GM12878 (cell line): ENCODE measurements at regions not wholly inside any gene's neighbourhood (a gene's known extent, or its start where the extent isn't known, plus 50 kb on each side); places are given as distances from the start of the nearest gene placed in this dataset.
A peak's percentile ranks its signal among the peaks of the same experiment; 100 is the strongest.

Source experiments
- ATAC-seq: fragments of 200-7000 bp; cut with Tn5 transposase; 3 replicates; pipeline ENCODE4 v1.9.1; 2020; ENCODE audit warnings: mild to moderate bottlenecking, moderate library complexity
- BruUV-seq: library from RNA; stranded (reverse); fragments of 400-500 nt; replicated peaks from 2 replicates; lab custom pipeline; 2021; lab: Mats Ljungman, UMichigan
- CTCF ChIA-PET: fragments of 300-600 bp; sonication (Branson Sonifier 250); formaldehyde crosslinking; extraction: SDS; loops from one replicate; lab custom pipeline; 2021; ENCODE audit warnings: inconsistent platforms; lab: Yijun Ruan, JAX
- POLR2A ChIA-PET: fragments of 350-600 bp; formaldehyde crosslinking; extraction: SDS; loops from one replicate; lab custom pipeline; 2021; ENCODE audit warnings: inconsistent platforms; lab: Charles Lee
- RAD21 ChIA-PET: fragments of 300-600 bp; sonication (Branson Sonifier 250); formaldehyde crosslinking; loops from one replicate; lab custom pipeline; 2023; ENCODE audit warnings: antibody characterized with exemption; ENCODE audit not compliant: unreplicated experiment; lab: Charles Lee
- SMC1A ChIA-PET: fragments of 300-600 bp; sonication (Branson Sonifier 250); formaldehyde crosslinking; loops from one replicate; lab custom pipeline; 2023; ENCODE audit not compliant: unreplicated experiment, uncharacterized antibody; lab: Charles Lee
- DNase-seq: peaks from one replicate; pipeline ENCODE4 v3.0.0-alpha.2; 2011; ENCODE audit warnings: low read depth, low spot score
- FAIRE-seq: peaks from 3 replicates; lab custom pipeline; 2011; peaks lifted over from hg19 to GRCh38; lab: Jason Lieb, UNC
- H2AFZ ChIP-seq: 2 replicates; pipeline ENCODE4 v1.6.0; 2011; ENCODE audit warnings: low read depth, low read length, control low read depth; ENCODE audit not compliant: control insufficient read depth
- H3K27ac ChIP-seq: 2 replicates; pipeline ENCODE4 v1.5.1; 2011; ENCODE audit warnings: control low read depth; ENCODE audit not compliant: control insufficient read depth, insufficient read depth
- H3K27me3 ChIP-seq, 2 experiments: replicated peaks in 1 of 2; 2 replicates each; pipeline versions ENCODE4 v1.6.0 to v1.6.1; 2011; ENCODE audit warnings: low read length in 1 of 2; ENCODE audit not compliant: control insufficient read depth in 2 of 2, insufficient read depth in 2 of 2
- H3K36me3 ChIP-seq, 2 experiments: 2 replicates each; pipeline ENCODE4 v1.5.1; 2011; ENCODE audit warnings: low read length in 1 of 2; ENCODE audit not compliant: control insufficient read depth in 2 of 2, insufficient read depth in 2 of 2
- H3K4me1 ChIP-seq: 2 replicates; pipeline ENCODE4 v1.6.1; 2011; ENCODE audit warnings: mild to moderate bottlenecking, low read length, moderate library complexity, mixed read lengths; ENCODE audit not compliant: control insufficient read depth, insufficient read depth
- H3K4me2 ChIP-seq: 2 replicates; pipeline ENCODE4 v1.6.0; 2011; ENCODE audit warnings: control low read depth; ENCODE audit not compliant: control insufficient read depth, insufficient read depth
- H3K4me3 ChIP-seq: fragments of 200-600 bp; sonication (generic); 2 replicates; pipeline ENCODE4 v1.5.1; 2016
- H3K79me2 ChIP-seq: 2 replicates; pipeline ENCODE4 v1.6.0; 2011; ENCODE audit warnings: low read length; ENCODE audit not compliant: control insufficient read depth, insufficient read depth
- H3K9ac ChIP-seq: 2 replicates; pipeline ENCODE4 v1.8.0; 2011; ENCODE audit warnings: low read length, control low read depth, mixed read lengths; ENCODE audit not compliant: control insufficient read depth, insufficient read depth
- H3K9me3 ChIP-seq: replicated peaks from 3 replicates; pipeline ENCODE4 v1.5.1; 2011; ENCODE audit warnings: mild to moderate bottlenecking, low read length; ENCODE audit not compliant: control insufficient read depth, insufficient read depth
- H4K20me1 ChIP-seq: 2 replicates; pipeline ENCODE4 v1.6.0; 2011; ENCODE audit not compliant: control insufficient read depth, insufficient read depth
- ATF7 ChIP-seq: fragments of 450-650 bp; IDR thresholded peaks from 2 replicates; pipeline ENCODE4 v1.6.1; 2016; ENCODE audit warnings: low read depth, mild to moderate bottlenecking
- BCL11A ChIP-seq: IDR thresholded peaks from 2 replicates; pipeline ENCODE4 v1.6.1; 2011; ENCODE audit warnings: low read depth, low read length
- DPF2 ChIP-seq: fragments of 450-650 bp; IDR thresholded peaks from 2 replicates; pipeline ENCODE4 v1.6.1; 2017; ENCODE audit warnings: mild to moderate bottlenecking
- IKZF1 ChIP-seq: fragments of 450-650 bp; conservative IDR thresholded peaks from 2 replicates; pipeline ENCODE4 v1.6.1; 2017; ENCODE audit warnings: antibody characterized with exemption, mild to moderate bottlenecking
- IKZF2 ChIP-seq, 2 experiments: fragments of 450-650 bp; IDR thresholded peaks; 2 replicates each; pipeline ENCODE4 v1.6.1; 2017; ENCODE audit warnings: mild to moderate bottlenecking in 2 of 2, moderate library complexity in 2 of 2
- IRF4 ChIP-seq: IDR thresholded peaks from 2 replicates; pipeline ENCODE4 v1.6.1; 2011; ENCODE audit warnings: low read depth, low read length
- MEF2A ChIP-seq: IDR thresholded peaks from 2 replicates; pipeline ENCODE4 v1.6.1; 2011; ENCODE audit warnings: low read depth, mild to moderate bottlenecking, low read length, moderate library complexity; ENCODE audit not compliant: insufficient read depth
- NFYB ChIP-seq: IDR thresholded peaks from 2 replicates; pipeline ENCODE4 v1.6.1; 2011; ENCODE audit warnings: low read depth, mild to moderate bottlenecking, low read length, improper control_type of control experiment, moderate library complexity; ENCODE audit not compliant: insufficient read depth
- NR2C1 ChIP-seq: fragments of 450-650 bp; IDR thresholded peaks from 2 replicates; pipeline ENCODE4 v1.6.1; 2017; ENCODE audit warnings: antibody characterized with exemption, mild to moderate bottlenecking, moderate library complexity
- NR2F1 ChIP-seq: fragments of 450-650 bp; conservative IDR thresholded peaks from 2 replicates; pipeline ENCODE4 v1.6.1; 2017; ENCODE audit warnings: mild to moderate bottlenecking
- RCOR1 ChIP-seq: conservative IDR thresholded peaks from 2 replicates; pipeline ENCODE4 v1.6.1; 2012; ENCODE audit warnings: low read depth, low read length, improper control_type of control experiment
- REST ChIP-seq: IDR thresholded peaks from 2 replicates; pipeline ENCODE4 v1.6.1; 2012; ENCODE audit warnings: mild to moderate bottlenecking, low read depth, low read length
- ZNF622 ChIP-seq: fragments of 450-650 bp; IDR thresholded peaks from 2 replicates; pipeline ENCODE4 v1.6.1; 2017; ENCODE audit warnings: mild to moderate bottlenecking, inconsistent platforms
- WGBS: methylation state at CpG from one replicate; pipeline ENCODE4 v1.1.6; 2016; ENCODE audit warnings: low lambda C conversion rate; ENCODE audit not compliant: insufficient replicate concordance, insufficient coverage; ENCODE audit errors: missing lambda C conversion rate; 5-methylcytosine and 5-hydroxymethylcytosine counted together
- in situ Hi-C: fragments of 300-500 bp; cut with MboI; formaldehyde crosslinking; loops from 9 replicates; pipeline ENCODE4 v1.14.3; 2018; ENCODE audit warnings: mixed read lengths
- intact Hi-C: fragments of 100-400 bp; cut with micrococcal nuclease; formaldehyde crosslinking; loops from one replicate; pipeline ENCODE4 v1.14.2; 2022; ENCODE audit not compliant: unreplicated experiment
- TF ChIP-seq, protein P1 (sequence below): IDR thresholded peaks from 2 replicates; pipeline ENCODE4 v1.6.1; 2012; ENCODE audit warnings: low read length, inconsistent platforms
- TF ChIP-seq, protein P2 (sequence below): fragments of 450-650 bp; IDR thresholded peaks from 2 replicates; pipeline ENCODE4 v1.6.1; 2017; ENCODE audit warnings: antibody characterized with exemption, mild to moderate bottlenecking, moderate library complexity

DNA sequence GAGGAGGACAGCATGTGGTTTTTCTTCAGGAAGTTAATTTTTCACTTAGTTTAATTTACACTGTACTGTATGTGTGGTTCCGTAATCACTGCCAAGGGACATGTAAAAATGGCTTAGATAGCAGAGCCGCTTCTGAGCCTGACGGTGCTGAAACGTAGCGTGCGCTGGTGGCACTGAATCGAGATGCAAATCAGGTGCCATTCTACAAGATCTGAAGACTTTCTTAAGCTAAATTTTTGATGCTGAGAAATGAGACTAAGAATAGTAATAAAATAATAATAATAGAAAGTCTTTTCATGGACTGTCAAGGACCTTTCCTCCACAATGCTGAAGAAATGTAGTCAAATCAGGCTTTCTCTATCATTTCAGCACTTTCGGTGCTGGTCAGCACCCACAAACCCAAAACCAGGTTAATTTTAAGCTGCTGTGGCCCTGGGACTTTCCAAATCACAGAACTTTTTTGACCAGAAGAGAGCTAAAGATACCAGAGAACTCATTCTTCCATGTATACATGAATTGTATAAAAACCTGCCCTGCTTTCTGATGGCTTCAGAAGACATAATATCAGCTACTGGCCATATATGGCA lies 183.3 kb upstream of the LMO3 start:
- intact Hi-C loops: no loop called here
- peak; percentile 84 for TF ChIP-seq BCL11A
- TF ChIP-seq RCOR1: peak; percentile 75; the same call in 1 of the 2 replicates
- TF ChIP-seq ZNF622: no peak
- TF ChIP-seq IKZF2 (IDR thresholded peaks at IDR 0.05): peak; percentile 27 to 54; a peak in 2 of 4 replicates
- TF ChIP-seq NR2F1: peak; percentile 70
- no peak for TF ChIP-seq NR2C1
- TF ChIP-seq, protein P1, sequence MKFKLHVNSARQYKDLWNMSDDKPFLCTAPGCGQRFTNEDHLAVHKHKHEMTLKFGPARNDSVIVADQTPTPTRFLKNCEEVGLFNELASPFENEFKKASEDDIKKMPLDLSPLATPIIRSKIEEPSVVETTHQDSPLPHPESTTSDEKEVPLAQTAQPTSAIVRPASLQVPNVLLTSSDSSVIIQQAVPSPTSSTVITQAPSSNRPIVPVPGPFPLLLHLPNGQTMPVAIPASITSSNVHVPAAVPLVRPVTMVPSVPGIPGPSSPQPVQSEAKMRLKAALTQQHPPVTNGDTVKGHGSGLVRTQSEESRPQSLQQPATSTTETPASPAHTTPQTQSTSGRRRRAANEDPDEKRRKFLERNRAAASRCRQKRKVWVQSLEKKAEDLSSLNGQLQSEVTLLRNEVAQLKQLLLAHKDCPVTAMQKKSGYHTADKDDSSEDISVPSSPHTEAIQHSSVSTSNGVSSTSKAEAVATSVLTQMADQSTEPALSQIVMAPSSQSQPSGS: peak; percentile 32; the same call in 1 of the 2 replicates
- TF ChIP-seq IKZF1: peak; percentile 54
- 0 out of 2 replicates have a peak, but pooled peaks have one; percentile 16 for TF ChIP-seq ATF7
- TF ChIP-seq NFYB: no peak
- TF ChIP-seq REST: peak; percentile 93
- peak; percentile 68 for TF ChIP-seq DPF2
- TF ChIP-seq IRF4: peak; percentile 81
- TF ChIP-seq, protein P2, sequence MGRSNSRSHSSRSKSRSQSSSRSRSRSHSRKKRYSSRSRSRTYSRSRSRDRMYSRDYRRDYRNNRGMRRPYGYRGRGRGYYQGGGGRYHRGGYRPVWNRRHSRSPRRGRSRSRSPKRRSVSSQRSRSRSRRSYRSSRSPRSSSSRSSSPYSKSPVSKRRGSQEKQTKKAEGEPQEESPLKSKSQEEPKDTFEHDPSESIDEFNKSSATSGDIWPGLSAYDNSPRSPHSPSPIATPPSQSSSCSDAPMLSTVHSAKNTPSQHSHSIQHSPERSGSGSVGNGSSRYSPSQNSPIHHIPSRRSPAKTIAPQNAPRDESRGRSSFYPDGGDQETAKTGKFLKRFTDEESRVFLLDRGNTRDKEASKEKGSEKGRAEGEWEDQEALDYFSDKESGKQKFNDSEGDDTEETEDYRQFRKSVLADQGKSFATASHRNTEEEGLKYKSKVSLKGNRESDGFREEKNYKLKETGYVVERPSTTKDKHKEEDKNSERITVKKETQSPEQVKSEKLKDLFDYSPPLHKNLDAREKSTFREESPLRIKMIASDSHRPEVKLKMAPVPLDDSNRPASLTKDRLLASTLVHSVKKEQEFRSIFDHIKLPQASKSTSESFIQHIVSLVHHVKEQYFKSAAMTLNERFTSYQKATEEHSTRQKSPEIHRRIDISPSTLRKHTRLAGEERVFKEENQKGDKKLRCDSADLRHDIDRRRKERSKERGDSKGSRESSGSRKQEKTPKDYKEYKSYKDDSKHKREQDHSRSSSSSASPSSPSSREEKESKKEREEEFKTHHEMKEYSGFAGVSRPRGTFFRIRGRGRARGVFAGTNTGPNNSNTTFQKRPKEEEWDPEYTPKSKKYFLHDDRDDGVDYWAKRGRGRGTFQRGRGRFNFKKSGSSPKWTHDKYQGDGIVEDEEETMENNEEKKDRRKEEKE: no peak
- TF ChIP-seq MEF2A: peak; percentile 62; the same call in 1 of the 2 replicates

More for the DNA sequence above, 183.3 kb upstream of the LMO3 start:
- WGBS: 68% methylated on average over 8 of the region's 8 CpGs
- H2AFZ ChIP-seq: no peak overlapping the region
- ChIA-PET CTCF (interaction anchor here (0.6 to 1.3 kb wide), 7 partner anchors 8 to 150 kb away, joined by 3 to 5 read pairs (median 3); no protein-coding TSS in a partner anchor), RAD21 (interaction anchor here (0.8 to 2.9 kb wide), 14 partner anchors 18 to 403 kb away, joined by 3 to 12 read pairs (median 6); no protein-coding TSS in a partner anchor), POLR2A (interaction anchor here (0.8 to 1.2 kb wide), 4 partner anchors 25 to 154 kb away, joined by 3 to 5 read pairs (median 3); no protein-coding TSS in a partner anchor), SMC1A (interaction anchor here (0.6 to 3.0 kb wide), 31 partner anchors 8 to 404 kb away, joined by 3 to 21 read pairs (median 4); no protein-coding TSS in a partner anchor)
- no peaks in the 10 kb centered on the region for H3K9me3 ChIP-seq
- H3K4me3 ChIP-seq: no peak overlapping the region
- H3K27ac ChIP-seq: no peak overlapping the region
- H3K27me3 ChIP-seq: no peaks in the 10 kb centered on the region
- peak; percentile 37 for DNase-seq
- H3K79me2 ChIP-seq: no peaks in the 10 kb centered on the region
- no peaks in the 10 kb centered on the region for H4K20me1 ChIP-seq
- H3K4me2 ChIP-seq: 0 out of 2 replicates have a peak overlapping the region, but pooled peaks have one; percentile 25
- no peaks in the 10 kb centered on the region for H3K4me1 ChIP-seq
- H3K36me3 ChIP-seq: no peaks in the 10 kb centered on the region
- no TSS peak for BruUV-seq
- no peak for FAIRE-seq
- ATAC-seq: peak; percentile 84
- in situ Hi-C loops: no loop called here
- H3K9ac ChIP-seq: no peak overlapping the region
